Limb (tissue), 2 donors: ENCODE measurements at regions not wholly inside any gene's neighbourhood (a gene's known extent, or its start where the extent isn't known, plus 50 kb on each side); places are given as distances from the start of the nearest gene placed in this dataset.

Source experiments
- DNase-seq, 2 donors: peaks; one replicate each; pipeline ENCODE4 v3.0.0-alpha.2; 2016; ENCODE audit errors: extremely low spot score in 2 of 2

- DNase-seq = no peak
Observed at GRCh38 chr16:73204359-73205152, 156.6 kb upstream of the ZFHX3 start.

- DNase-seq = peak; percentile 48 to 64
Observed at GRCh38 chr16:73202161-73202729, 154.3 kb upstream of the ZFHX3 start.

- no peak for DNase-seq
Observed at GRCh38 chr16:73199214-73199613, 151.3 kb upstream of the ZFHX3 start.

- DNase-seq = no peak
Observed at GRCh38 chr16:73198481-73198880, 150.6 kb upstream of the ZFHX3 start.

GRCh38 chr16:73197598-73197997, 149.7 kb upstream of the ZFHX3 start:
- no peak for DNase-seq

- no peak for DNase-seq
Observed at GRCh38 chr16:73196670-73197069, 148.7 kb upstream of the ZFHX3 start.

- no peak for DNase-seq
Observed at GRCh38 chr16:73193464-73193863, 145.5 kb upstream of the ZFHX3 start.

GRCh38 chr16:73192232-73192894, 144.4 kb upstream of the ZFHX3 start:
- no peak for DNase-seq

GRCh38 chr16:73191660-73192046, 143.7 kb upstream of the ZFHX3 start:
- no peak for DNase-seq

- DNase-seq = no peak
Observed at GRCh38 chr16:73190688-73191659, 143.0 kb upstream of the ZFHX3 start.

GRCh38 chr16:73190256-73190655, 142.3 kb upstream of the ZFHX3 start:
- no peak for DNase-seq

GRCh38 chr16:73189136-73189535, 141.2 kb upstream of the ZFHX3 start:
- DNase-seq = no peak

- no peak for DNase-seq
Observed at GRCh38 chr16:73186752-73187601, 139.0 kb upstream of the ZFHX3 start.

GRCh38 chr16:73185737-73186136, 137.8 kb upstream of the ZFHX3 start:
- no peak for DNase-seq

- DNase-seq = peak in 1 of 2 donors; percentile 63
Observed at GRCh38 chr16:73183611-73184092, 135.7 kb upstream of the ZFHX3 start.

GRCh38 chr16:73179705-73180331, 131.9 kb upstream of the ZFHX3 start:
- DNase-seq = peak; percentile 42 to 59

- no peak for DNase-seq
Observed at GRCh38 chr16:73177729-73178295, 129.9 kb upstream of the ZFHX3 start.

- DNase-seq = no peak
Observed at GRCh38 chr16:73176577-73177013, 128.7 kb upstream of the ZFHX3 start.

GRCh38 chr16:73172973-73173709, 125.2 kb upstream of the ZFHX3 start:
- peak in 1 of 2 donors; percentile 39 for DNase-seq
